Mesodermal cell (in vitro differentiated cells): ENCODE measurements at regions not wholly inside any gene's neighbourhood (a gene's known extent, or its start where the extent isn't known, plus 50 kb on each side); places are given as distances from the start of the nearest gene placed in this dataset.

Experiments used
- H3K27ac ChIP-seq: 2 replicates; pipeline ENCODE4 v1.7.0; 2013; ENCODE audit warnings: mild to moderate bottlenecking, low read depth, low read length, moderate library complexity; ENCODE audit not compliant: severe bottlenecking
- H3K36me3 ChIP-seq: 2 replicates; pipeline ENCODE4 v1.7.1; 2013; ENCODE audit warnings: mild to moderate bottlenecking, low read length, moderate library complexity; ENCODE audit not compliant: control insufficient read depth, insufficient read depth
- H3K4me1 ChIP-seq: one replicate; pipeline ENCODE4 v1.7.1; 2013; ENCODE audit warnings: mild to moderate bottlenecking, low read length; ENCODE audit not compliant: insufficient read depth, control insufficient read depth, poor library complexity, severe bottlenecking
- H3K4me3 ChIP-seq: 2 replicates; pipeline ENCODE4 v1.7.0; 2013; ENCODE audit warnings: low read length, control low read depth, mild to moderate bottlenecking; ENCODE audit not compliant: insufficient read depth, poor library complexity, severe bottlenecking; ENCODE audit errors: extremely low read depth
- H3K9me3 ChIP-seq: 2 replicates; pipeline ENCODE4 v1.7.1; 2013; ENCODE audit warnings: mild to moderate bottlenecking, low read length, moderate library complexity; ENCODE audit not compliant: control insufficient read depth
- WGBS, 2 experiments: methylation state at CpG; one replicate each; pipeline ENCODE4 v1.1.5; 2013; ENCODE audit warnings: missing lambda C conversion rate in 2 of 2; ENCODE audit not compliant: insufficient coverage in 2 of 2; 5-methylcytosine and 5-hydroxymethylcytosine counted together

DNA sequence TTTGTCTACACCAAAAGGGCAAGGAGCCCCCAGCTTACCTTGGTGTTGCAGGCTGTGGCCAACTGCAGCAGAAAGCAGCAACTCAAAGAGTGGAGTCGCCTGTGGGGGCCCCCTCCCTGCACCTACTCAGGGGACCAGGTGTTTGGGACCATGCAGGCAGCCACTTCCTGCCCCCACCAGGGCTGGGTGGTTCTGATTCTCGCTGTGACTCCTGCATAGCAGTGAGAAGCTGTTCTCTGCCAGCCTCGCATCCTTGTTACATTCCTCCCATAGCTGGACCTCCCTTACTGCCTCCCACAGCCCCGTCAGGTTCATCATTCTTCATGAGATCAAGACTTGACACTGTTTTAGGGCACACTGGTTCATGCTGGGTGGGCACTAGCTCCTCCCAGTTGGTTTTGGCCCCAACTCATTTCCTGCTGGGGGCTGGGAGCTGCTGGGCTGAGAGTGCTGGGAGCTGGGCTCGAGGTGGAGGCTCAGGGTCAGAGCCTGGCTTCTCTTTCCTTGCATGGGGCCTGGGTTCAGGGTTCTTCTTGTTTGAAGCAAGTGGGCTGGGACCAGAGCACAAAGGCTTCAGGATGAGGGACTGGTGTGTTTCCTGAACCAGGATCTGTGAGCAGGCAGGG is 146.9 kb upstream of the C1orf174 start:
- Histone ChIP-seq H3K4me3 (no peak overlapping the region), H3K36me3 (no peaks in the 10 kb centered on the region), H3K4me1 (no peaks in the 10 kb centered on the region), H3K9me3 (no peaks in the 10 kb centered on the region), H3K27ac (no peak overlapping the region)
- WGBS, 2 experiments = 63 to 73% methylated on average over 5 of the region's 5 CpGs

- Histone ChIP-seq H3K36me3 (no peaks in the 10 kb centered on the region), H3K27ac (no peak overlapping the region), H3K9me3 (no peaks in the 10 kb centered on the region), H3K4me3 (no peak overlapping the region), H3K4me1 (no peaks in the 10 kb centered on the region)
- 96 to 98% methylated on average over 6 to 7 of the region's 7 CpGs for WGBS, 2 experiments
Observed at GRCh38 chr1:4047666-4048065, 147.6 kb upstream of the C1orf174 start.

DNA sequence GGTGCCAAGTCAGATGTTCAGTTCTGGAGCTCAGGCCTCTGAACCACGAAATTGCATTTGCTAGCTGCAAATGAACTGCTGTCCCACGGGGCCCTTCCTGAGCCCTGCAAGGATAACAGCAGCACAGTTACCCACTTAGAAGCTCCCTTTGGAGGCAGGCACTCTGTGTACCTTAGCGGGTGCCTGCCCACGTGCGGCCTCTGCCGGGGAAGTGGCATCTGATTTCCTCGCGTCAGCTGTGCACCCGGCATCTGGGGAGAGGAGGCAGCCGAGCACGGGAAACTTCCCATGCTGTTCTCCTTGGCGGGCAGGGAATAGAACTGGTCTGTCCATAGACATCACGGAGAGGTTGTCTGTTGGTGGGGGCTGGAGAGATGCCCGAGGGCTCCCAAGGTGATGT is 148.0 kb upstream of the C1orf174 start:
- Histone ChIP-seq H3K27ac (no peak overlapping the region), H3K9me3 (no peaks in the 10 kb centered on the region), H3K36me3 (no peaks in the 10 kb centered on the region), H3K4me3 (no peak overlapping the region), H3K4me1 (no peaks in the 10 kb centered on the region)
- WGBS, 2 experiments = 84 to 93% methylated on average over 10 to 13 of the region's 14 CpGs

DNA sequence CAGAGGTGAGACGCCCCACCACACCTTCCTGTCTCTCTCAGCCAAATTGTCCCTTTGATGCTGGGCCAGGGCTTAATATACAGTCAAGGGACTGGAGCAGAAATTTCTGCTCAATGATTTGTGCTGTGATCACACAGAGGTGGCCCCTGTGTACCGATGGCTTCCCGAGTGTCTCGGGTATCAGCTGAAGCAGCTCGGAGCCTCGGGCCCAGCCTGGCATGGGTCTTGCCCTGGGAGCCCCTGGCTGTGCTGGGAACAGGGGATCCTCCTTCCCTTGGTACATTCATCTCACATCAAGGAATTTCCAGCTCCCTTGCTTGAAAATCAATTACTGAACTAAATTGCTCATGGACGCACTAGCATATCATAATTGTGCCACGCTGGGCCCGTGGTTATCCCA is 148.8 kb upstream of the C1orf174 start:
- Histone ChIP-seq H3K27ac (no peak overlapping the region), H3K4me1 (no peaks in the 10 kb centered on the region), H3K4me3 (no peak overlapping the region), H3K9me3 (no peaks in the 10 kb centered on the region), H3K36me3 (no peaks in the 10 kb centered on the region)
- WGBS, 2 experiments = 92 to 96% methylated on average over 7 to 9 of the region's 9 CpGs

- H3K4me3 ChIP-seq = no peak overlapping the region
- H3K27ac ChIP-seq = no peak overlapping the region
- no peaks in the 10 kb centered on the region for H3K4me1 ChIP-seq
- 95% methylated on average over 10 to 12 of the region's 12 CpGs for WGBS, 2 experiments
- H3K36me3 ChIP-seq = no peaks in the 10 kb centered on the region
- no peaks in the 10 kb centered on the region for H3K9me3 ChIP-seq
Observed at GRCh38 chr1:4050998-4051397, 150.9 kb upstream of the C1orf174 start.

DNA sequence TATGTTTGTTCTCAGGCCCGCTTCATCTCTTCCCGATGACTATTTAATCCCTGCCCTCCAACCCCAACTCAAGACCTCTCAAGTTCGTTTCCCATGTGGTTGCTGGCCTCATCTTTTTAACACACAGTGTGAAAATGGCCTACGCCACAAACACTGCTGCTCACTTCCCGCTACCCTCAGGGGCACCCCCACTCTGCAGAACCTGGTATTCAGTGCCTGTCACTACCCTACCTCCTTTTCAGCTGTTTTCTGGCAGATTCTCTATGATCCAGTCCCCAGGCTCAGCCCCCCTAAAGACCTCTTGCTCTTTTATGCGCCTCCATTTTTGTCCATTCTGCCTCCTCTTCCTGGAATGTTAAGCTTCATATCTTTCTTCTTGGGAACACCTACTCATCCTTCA is 152.6 kb upstream of the C1orf174 start:
- H3K4me1 ChIP-seq = no peaks in the 10 kb centered on the region
- no peak overlapping the region for H3K4me3 ChIP-seq
- H3K36me3 ChIP-seq = no peaks in the 10 kb centered on the region
- H3K27ac ChIP-seq = no peak overlapping the region
- no peaks in the 10 kb centered on the region for H3K9me3 ChIP-seq
- WGBS, 2 experiments = 95% methylated on average over 5 to 6 of the region's 6 CpGs

- H3K27ac ChIP-seq = no peak overlapping the region
- H3K9me3 ChIP-seq = no peaks in the 10 kb centered on the region
- WGBS, 2 experiments = 87 to 89% methylated on average over 8 of the region's 8 CpGs
- H3K4me3 ChIP-seq = no peak overlapping the region
- H3K4me1 ChIP-seq = no peaks in the 10 kb centered on the region
- H3K36me3 ChIP-seq = no peaks in the 10 kb centered on the region
Observed at GRCh38 chr1:4053160-4053748, 153.2 kb upstream of the C1orf174 start.

- WGBS, 2 experiments = 81 to 89% methylated on average over 3 to 5 of the region's 5 CpGs
- no peaks in the 10 kb centered on the region for H3K9me3 ChIP-seq
Observed at GRCh38 chr1:4053774-4054173, 153.7 kb upstream of the C1orf174 start.

DNA sequence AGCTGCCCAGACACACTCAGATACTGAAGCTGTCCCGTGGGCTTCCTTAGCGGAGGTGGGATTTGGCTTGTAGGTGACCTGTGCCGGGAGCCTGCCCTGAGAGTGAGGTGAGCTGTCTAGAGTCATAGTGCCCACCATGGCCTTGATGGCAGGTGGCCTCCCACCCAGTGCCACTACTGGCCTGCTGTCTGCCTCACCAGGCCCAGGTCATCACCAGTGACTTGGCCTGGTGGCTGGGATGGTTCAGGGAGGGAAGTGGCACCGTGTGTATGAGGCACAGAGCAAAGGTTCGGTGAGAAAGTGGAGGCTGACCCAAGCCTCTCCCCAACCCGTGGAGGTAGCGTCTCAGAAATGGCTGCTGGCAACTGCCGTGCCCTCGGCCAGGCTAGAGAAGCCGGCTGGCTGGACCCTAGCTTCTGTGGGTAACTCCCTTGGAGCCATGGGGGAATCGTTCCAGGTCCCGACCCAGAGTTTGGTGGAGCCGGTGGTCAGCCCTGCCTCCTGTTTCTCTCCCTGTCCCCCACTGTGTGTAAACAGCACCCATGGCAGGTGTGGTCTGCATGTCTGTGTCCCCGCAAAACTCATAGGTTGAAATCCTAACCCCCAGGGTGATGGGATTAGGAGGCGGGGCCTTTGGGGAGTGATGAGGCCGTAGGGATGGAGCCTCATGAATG is 155.4 kb upstream of the C1orf174 start:
- 93 to 94% methylated on average over 13 to 15 of the region's 16 CpGs for WGBS, 2 experiments
- Histone ChIP-seq H3K9me3 (no peaks in the 10 kb centered on the region), H3K36me3 (no peaks in the 10 kb centered on the region), H3K27ac (no peak overlapping the region), H3K4me1 (no peaks in the 10 kb centered on the region), H3K4me3 (no peak overlapping the region)

More at GRCh38 chr1:4053774-4054173, 153.7 kb upstream of the C1orf174 start:
- Histone ChIP-seq H3K4me1 (no peaks in the 10 kb centered on the region), H3K27ac (no peak overlapping the region), H3K36me3 (no peaks in the 10 kb centered on the region), H3K4me3 (no peak overlapping the region)

DNA sequence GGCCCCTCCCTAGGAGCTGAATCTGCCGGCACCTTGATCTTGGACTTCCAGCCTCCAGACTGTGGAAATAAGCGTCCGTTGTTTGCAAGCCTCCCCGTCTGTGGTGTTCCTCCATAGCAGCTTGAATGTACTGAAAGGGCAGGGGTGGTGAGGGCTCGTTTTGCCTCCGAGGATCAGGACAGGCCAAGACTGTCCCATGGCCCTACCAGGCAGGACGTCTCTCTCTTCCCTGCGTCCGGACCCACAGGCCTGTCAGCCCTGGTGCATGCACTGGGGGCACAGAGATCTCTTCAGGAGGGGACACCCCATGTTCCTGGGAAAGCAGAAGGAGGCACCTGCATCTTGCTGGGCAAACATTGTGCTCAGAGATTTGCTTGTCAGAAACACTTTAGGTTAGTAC is 156.3 kb upstream of the C1orf174 start:
- WGBS, 2 experiments = 90 to 96% methylated on average over 5 to 8 of the region's 9 CpGs
- Histone ChIP-seq H3K27ac (no peak overlapping the region), H3K4me3 (no peak overlapping the region), H3K36me3 (no peaks in the 10 kb centered on the region), H3K9me3 (no peaks in the 10 kb centered on the region), H3K4me1 (no peaks in the 10 kb centered on the region)

DNA sequence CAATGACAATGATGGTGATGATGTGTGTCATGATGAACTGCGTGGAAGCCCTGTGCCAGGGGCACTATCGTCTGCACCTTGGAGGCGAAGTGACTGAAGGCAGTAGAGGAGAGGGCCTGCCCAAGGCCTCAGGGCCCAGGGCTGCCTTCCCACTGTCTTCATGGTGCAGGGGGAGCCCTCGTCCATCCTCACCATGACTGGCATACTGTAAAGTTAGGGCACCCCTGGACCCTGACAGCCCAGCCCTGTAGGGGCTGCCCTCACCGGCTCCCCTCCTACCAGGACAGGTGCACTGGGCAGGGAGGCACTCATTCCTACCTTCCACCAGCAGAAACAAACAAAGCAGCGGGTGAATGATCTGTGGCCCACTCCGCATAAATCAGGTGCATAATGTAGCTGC is 156.9 kb upstream of the C1orf174 start:
- no peaks in the 10 kb centered on the region for H3K36me3 ChIP-seq
- no peaks in the 10 kb centered on the region for H3K4me1 ChIP-seq
- H3K9me3 ChIP-seq = no peaks in the 10 kb centered on the region
- 89 to 90% methylated on average over 6 of the region's 7 CpGs for whole genome bisulfite sequencing, 2 experiments
- no peak overlapping the region for H3K27ac ChIP-seq
- no peak overlapping the region for H3K4me3 ChIP-seq
